HCT116 (cell line): ENCODE measurements at regions not wholly inside any gene's neighbourhood (a gene's known extent, or its start where the extent isn't known, plus 50 kb on each side); places are given as distances from the start of the nearest gene placed in this dataset.

ENCODE experiments used
- CEBPB ChIP-seq: IDR thresholded peaks from 2 replicates; pipeline ENCODE4 v1.6.1; 2012; ENCODE audit warnings: low read depth
- CTCF ChIP-seq, 3 experiments: fragments of 200-600 bp in 1 of 3; sonication (generic) in 1 of 3; IDR thresholded peaks in 2 of 3; conservative IDR thresholded peaks in 1 of 3; 2 replicates each; pipeline ENCODE4 v1.5.1; 2012 to 2017; ENCODE audit warnings: low read depth in 2 of 3, low read length in 2 of 3, antibody characterized with exemption in 1 of 3, borderline replicate concordance in 1 of 3, control low read depth in 1 of 3, mild to moderate bottlenecking in 1 of 3, mixed read lengths in 1 of 3, mixed run types in 1 of 3, moderate library complexity in 1 of 3; ENCODE audit not compliant: insufficient read depth in 1 of 3
- POLR2A ChIP-seq: IDR thresholded peaks from 2 replicates; pipeline ENCODE4 v1.7.0; 2011; ENCODE audit warnings: borderline replicate concordance; ENCODE audit not compliant: insufficient read depth, insufficient read length; ENCODE audit errors: extremely low read depth
- POLR2AphosphoS5 ChIP-seq: IDR thresholded peaks from 2 replicates; pipeline ENCODE4 v1.6.1; 2011; ENCODE audit warnings: mild to moderate bottlenecking, low read depth, low read length, moderate library complexity
- SIN3A ChIP-seq: IDR thresholded peaks from 2 replicates; pipeline ENCODE4 v1.6.1; 2012; ENCODE audit warnings: low read depth
- YY1 ChIP-seq: IDR thresholded peaks from 2 replicates; pipeline ENCODE4 v1.6.1; 2011; ENCODE audit warnings: low read length, low read depth, moderate library complexity, mild to moderate bottlenecking; ENCODE audit not compliant: insufficient replicate concordance; ENCODE audit errors: extremely low read depth
- TF ChIP-seq, protein P1 (sequence below): IDR thresholded peaks from 2 replicates; pipeline ENCODE4 v1.6.1; 2012; ENCODE audit warnings: low read depth

GRCh38 chr5:133882389-133882695 is 86.1 kb downstream of the C5orf15 start:
- TF ChIP-seq SIN3A, result no peak
- TF ChIP-seq YY1, result no peak
- no peak for TF ChIP-seq CTCF (IDR thresholded peaks at IDR 0.05 in 2 of 3, conservative IDR thresholded peaks at IDR 0.05 in 1 of 3; ENCODE audit: borderline replicate concordance in 1 of 3, insufficient read depth in 1 of 3, low read depth in 2 of 3, low read length in 2 of 3)
- no peak for TF ChIP-seq CEBPB
- TF ChIP-seq, protein P1, sequence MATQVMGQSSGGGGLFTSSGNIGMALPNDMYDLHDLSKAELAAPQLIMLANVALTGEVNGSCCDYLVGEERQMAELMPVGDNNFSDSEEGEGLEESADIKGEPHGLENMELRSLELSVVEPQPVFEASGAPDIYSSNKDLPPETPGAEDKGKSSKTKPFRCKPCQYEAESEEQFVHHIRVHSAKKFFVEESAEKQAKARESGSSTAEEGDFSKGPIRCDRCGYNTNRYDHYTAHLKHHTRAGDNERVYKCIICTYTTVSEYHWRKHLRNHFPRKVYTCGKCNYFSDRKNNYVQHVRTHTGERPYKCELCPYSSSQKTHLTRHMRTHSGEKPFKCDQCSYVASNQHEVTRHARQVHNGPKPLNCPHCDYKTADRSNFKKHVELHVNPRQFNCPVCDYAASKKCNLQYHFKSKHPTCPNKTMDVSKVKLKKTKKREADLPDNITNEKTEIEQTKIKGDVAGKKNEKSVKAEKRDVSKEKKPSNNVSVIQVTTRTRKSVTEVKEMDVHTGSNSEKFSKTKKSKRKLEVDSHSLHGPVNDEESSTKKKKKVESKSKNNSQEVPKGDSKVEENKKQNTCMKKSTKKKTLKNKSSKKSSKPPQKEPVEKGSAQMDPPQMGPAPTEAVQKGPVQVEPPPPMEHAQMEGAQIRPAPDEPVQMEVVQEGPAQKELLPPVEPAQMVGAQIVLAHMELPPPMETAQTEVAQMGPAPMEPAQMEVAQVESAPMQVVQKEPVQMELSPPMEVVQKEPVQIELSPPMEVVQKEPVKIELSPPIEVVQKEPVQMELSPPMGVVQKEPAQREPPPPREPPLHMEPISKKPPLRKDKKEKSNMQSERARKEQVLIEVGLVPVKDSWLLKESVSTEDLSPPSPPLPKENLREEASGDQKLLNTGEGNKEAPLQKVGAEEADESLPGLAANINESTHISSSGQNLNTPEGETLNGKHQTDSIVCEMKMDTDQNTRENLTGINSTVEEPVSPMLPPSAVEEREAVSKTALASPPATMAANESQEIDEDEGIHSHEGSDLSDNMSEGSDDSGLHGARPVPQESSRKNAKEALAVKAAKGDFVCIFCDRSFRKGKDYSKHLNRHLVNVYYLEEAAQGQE, result no peak
- no peak for TF ChIP-seq POLR2AphosphoS5
- no peak for TF ChIP-seq POLR2A
